ENCODE measurements at regions not wholly inside any gene's neighbourhood (a gene's known extent, or its start where the extent isn't known, plus 50 kb on each side); places are given as distances from the start of the nearest gene placed in this dataset.

- no peak for TF ChIP-seq SRF (IDR thresholded peaks at IDR 0.05; ENCODE audit: low read depth)
- TF ChIP-seq POLR2AphosphoS5 (IDR thresholded peaks at IDR 0.05; ENCODE audit: low read depth, low read length) = no peak
- TF ChIP-seq, protein P1, sequence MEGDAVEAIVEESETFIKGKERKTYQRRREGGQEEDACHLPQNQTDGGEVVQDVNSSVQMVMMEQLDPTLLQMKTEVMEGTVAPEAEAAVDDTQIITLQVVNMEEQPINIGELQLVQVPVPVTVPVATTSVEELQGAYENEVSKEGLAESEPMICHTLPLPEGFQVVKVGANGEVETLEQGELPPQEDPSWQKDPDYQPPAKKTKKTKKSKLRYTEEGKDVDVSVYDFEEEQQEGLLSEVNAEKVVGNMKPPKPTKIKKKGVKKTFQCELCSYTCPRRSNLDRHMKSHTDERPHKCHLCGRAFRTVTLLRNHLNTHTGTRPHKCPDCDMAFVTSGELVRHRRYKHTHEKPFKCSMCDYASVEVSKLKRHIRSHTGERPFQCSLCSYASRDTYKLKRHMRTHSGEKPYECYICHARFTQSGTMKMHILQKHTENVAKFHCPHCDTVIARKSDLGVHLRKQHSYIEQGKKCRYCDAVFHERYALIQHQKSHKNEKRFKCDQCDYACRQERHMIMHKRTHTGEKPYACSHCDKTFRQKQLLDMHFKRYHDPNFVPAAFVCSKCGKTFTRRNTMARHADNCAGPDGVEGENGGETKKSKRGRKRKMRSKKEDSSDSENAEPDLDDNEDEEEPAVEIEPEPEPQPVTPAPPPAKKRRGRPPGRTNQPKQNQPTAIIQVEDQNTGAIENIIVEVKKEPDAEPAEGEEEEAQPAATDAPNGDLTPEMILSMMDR (IDR thresholded peaks at IDR 0.05 in 2 of 3, conservative IDR thresholded peaks at IDR 0.05 in 1 of 3; ENCODE audit: borderline replicate concordance in 1 of 3, insufficient read depth in 1 of 3, low read depth in 2 of 3, low read length in 2 of 3) = no peak
- no peak for TF ChIP-seq EGR1 (IDR thresholded peaks at IDR 0.05; ENCODE audit: low read depth)
- TF ChIP-seq EZH2phosphoT487 (IDR thresholded peaks at IDR 0.05; ENCODE audit: borderline replicate concordance) = no peak
These were observed 190.9 kb upstream of the FREM1 start for GRCh38 chr9:15101095-15101494.

Measured in HCT116 (cell line).